Central memory CD8-positive, alpha-beta T cell (primary cell): ENCODE measurements at regions not wholly inside any gene's neighbourhood (a gene's known extent, or its start where the extent isn't known, plus 50 kb on each side); places are given as distances from the start of the nearest gene placed in this dataset.

Experiments used
- ATAC-seq: fragments of 150-1000 bp; cut with Tn5 transposase; replicated peaks from 2 replicates; pipeline ENCODE4 v1.10.0; 2022; ENCODE audit warnings: mild to moderate bottlenecking, moderate FRiP score, moderate number of reproducible peaks; ENCODE audit not compliant: poor library complexity, severe bottlenecking; ENCODE audit errors: extremely low read depth
- DNase-seq, 2 donors: peaks; one replicate each; pipeline ENCODE4 v3.0.0; 2021; ENCODE audit warnings: low spot score in 2 of 2
- H3K27ac Mint-ChIP-seq: one replicate; pipeline ENCODE4 v1.8.0; 2022; ENCODE audit warnings: low read depth, mild to moderate bottlenecking, moderate library complexity, mixed read lengths
- H3K27me3 Mint-ChIP-seq: one replicate; pipeline ENCODE4 v1.8.0; 2022; ENCODE audit warnings: mixed read lengths
- H3K36me3 Mint-ChIP-seq: one replicate; pipeline ENCODE4 v1.8.0; 2022; ENCODE audit warnings: mild to moderate bottlenecking, moderate library complexity, mixed read lengths; ENCODE audit not compliant: insufficient read depth
- H3K4me1 Mint-ChIP-seq: one replicate; pipeline ENCODE4 v1.8.0; 2022; ENCODE audit warnings: mixed read lengths
- H3K4me3 Mint-ChIP-seq: one replicate; pipeline ENCODE4 v1.8.0; 2022; ENCODE audit warnings: mild to moderate bottlenecking, moderate library complexity, mixed read lengths
- H3K9me3 Mint-ChIP-seq: one replicate; pipeline ENCODE4 v1.8.0; 2022; ENCODE audit warnings: mixed read lengths

GRCh38 chr18:2431806-2432205, 139.5 kb downstream of the METTL4 start:
- DNase-seq: no peak
- no peaks in the 10 kb centered on the region for H3K4me1 Mint-ChIP-seq
- H3K36me3 Mint-ChIP-seq: no peaks in the 10 kb centered on the region

GRCh38 chr18:2433366-2433765, 137.9 kb downstream of the METTL4 start:
- no peaks in the 10 kb centered on the region for H3K4me1 Mint-ChIP-seq
- H3K27me3 Mint-ChIP-seq: peaks cover 20% of the 10 kb centered on the region
- DNase-seq (no peak), ATAC-seq (no peak)
- no peaks in the 10 kb centered on the region for H3K9me3 Mint-ChIP-seq
- H3K27ac Mint-ChIP-seq: no peak overlapping the region
- H3K4me3 Mint-ChIP-seq: no peak overlapping the region
- no peaks in the 10 kb centered on the region for H3K36me3 Mint-ChIP-seq

More at GRCh38 chr18:2431806-2432205, 139.5 kb downstream of the METTL4 start:
- ATAC-seq: no peak
- peaks cover 20% of the 10 kb centered on the region for H3K27me3 Mint-ChIP-seq
- no peaks in the 10 kb centered on the region for H3K9me3 Mint-ChIP-seq
- no peak overlapping the region for H3K4me3 Mint-ChIP-seq
- H3K27ac Mint-ChIP-seq: no peak overlapping the region

GRCh38 chr18:2441544-2441943, 129.8 kb downstream of the METTL4 start:
- Mint-ChIP-seq H3K36me3 (peaks cover 1% of the 10 kb centered on the region), H3K27ac (no peak overlapping the region)

GRCh38 chr18:2442006-2442405, 129.3 kb downstream of the METTL4 start:
- DNase-seq (no peak), ATAC-seq (no peak)
- Mint-ChIP-seq H3K4me1 (no peaks in the 10 kb centered on the region), H3K27me3 (peaks cover 39% of the 10 kb centered on the region), H3K36me3 (peaks cover 1% of the 10 kb centered on the region), H3K9me3 (no peaks in the 10 kb centered on the region), H3K27ac (no peak overlapping the region), H3K4me3 (no peak overlapping the region)

More at GRCh38 chr18:2441544-2441943, 129.8 kb downstream of the METTL4 start:
- no peaks in the 10 kb centered on the region for H3K9me3 Mint-ChIP-seq
- no peak for DNase-seq
- H3K4me1 Mint-ChIP-seq: no peaks in the 10 kb centered on the region
- no peak overlapping the region for H3K4me3 Mint-ChIP-seq
- peaks cover 39% of the 10 kb centered on the region for H3K27me3 Mint-ChIP-seq
- no peak for ATAC-seq

GRCh38 chr18:2442726-2443275, 128.5 kb downstream of the METTL4 start:
- Mint-ChIP-seq H3K9me3 (no peaks in the 10 kb centered on the region), H3K27ac (no peak overlapping the region), H3K4me3 (no peak overlapping the region), H3K27me3 (peaks cover 39% of the 10 kb centered on the region), H3K36me3 (peaks cover 1% of the 10 kb centered on the region), H3K4me1 (no peaks in the 10 kb centered on the region)
- DNase-seq (no peak), ATAC-seq (no peak)

GRCh38 chr18:2444201-2444875, 127.0 kb downstream of the METTL4 start:
- Mint-ChIP-seq H3K27me3 (peaks cover 39% of the 10 kb centered on the region), H3K27ac (no peak overlapping the region), H3K9me3 (no peaks in the 10 kb centered on the region), H3K4me1 (no peaks in the 10 kb centered on the region), H3K36me3 (no peaks in the 10 kb centered on the region), H3K4me3 (no peak overlapping the region)
- no peak for DNase-seq
- no peak for ATAC-seq

- Mint-ChIP-seq H3K9me3 (no peaks in the 10 kb centered on the region), H3K27ac (no peak overlapping the region), H3K4me1 (no peaks in the 10 kb centered on the region), H3K4me3 (no peak overlapping the region), H3K27me3 (peaks cover 29% of the 10 kb centered on the region), H3K36me3 (no peaks in the 10 kb centered on the region)
- ATAC-seq: no peak
- no peak for DNase-seq
These were observed 122.6 kb downstream of the METTL4 start for GRCh38 chr18:2448565-2449151.

GRCh38 chr18:2451556-2451955, 119.7 kb downstream of the METTL4 start:
- Mint-ChIP-seq H3K4me1 (no peaks in the 10 kb centered on the region), H3K36me3 (no peaks in the 10 kb centered on the region), H3K9me3 (no peaks in the 10 kb centered on the region), H3K27me3 (peaks cover 10% of the 10 kb centered on the region), H3K4me3 (no peak overlapping the region), H3K27ac (no peak overlapping the region)
- DNase-seq: no peak
- ATAC-seq: no peak

GRCh38 chr18:2459886-2460285, 111.4 kb downstream of the METTL4 start:
- H3K36me3 Mint-ChIP-seq: peaks cover 2% of the 10 kb centered on the region
- H3K27ac Mint-ChIP-seq: no peak overlapping the region
- H3K27me3 Mint-ChIP-seq: peaks cover 67% of the 10 kb centered on the region
- H3K9me3 Mint-ChIP-seq: peaks cover 5% of the 10 kb centered on the region
- ATAC-seq (no peak), DNase-seq (no peak)
- no peak overlapping the region for H3K4me3 Mint-ChIP-seq
- H3K4me1 Mint-ChIP-seq: no peaks in the 10 kb centered on the region

- no peak for ATAC-seq
These were observed 104.3 kb downstream of the METTL4 start for GRCh38 chr18:2466978-2467377.

GRCh38 chr18:2468051-2468450, 103.3 kb downstream of the METTL4 start:
- H3K27ac Mint-ChIP-seq: no peak overlapping the region
- no peaks in the 10 kb centered on the region for H3K36me3 Mint-ChIP-seq
- ATAC-seq: no peak
- H3K4me1 Mint-ChIP-seq: no peaks in the 10 kb centered on the region
- no peak for DNase-seq
- H3K27me3 Mint-ChIP-seq: peaks cover 57% of the 10 kb centered on the region
- no peaks in the 10 kb centered on the region for H3K9me3 Mint-ChIP-seq
- H3K4me3 Mint-ChIP-seq: no peak overlapping the region

More at GRCh38 chr18:2466978-2467377, 104.3 kb downstream of the METTL4 start:
- Mint-ChIP-seq H3K4me1 (no peaks in the 10 kb centered on the region), H3K36me3 (no peaks in the 10 kb centered on the region), H3K9me3 (no peaks in the 10 kb centered on the region), H3K27ac (no peak overlapping the region), H3K4me3 (no peak overlapping the region), H3K27me3 (peaks cover 52% of the 10 kb centered on the region)
- no peak for DNase-seq

- H3K27me3 Mint-ChIP-seq: peaks cover 43% of the 10 kb centered on the region
- H3K9me3 Mint-ChIP-seq: no peaks in the 10 kb centered on the region
- H3K27ac Mint-ChIP-seq: no peak overlapping the region
- H3K4me3 Mint-ChIP-seq: no peak overlapping the region
- H3K36me3 Mint-ChIP-seq: no peaks in the 10 kb centered on the region
- DNase-seq (no peak), ATAC-seq (no peak)
- no peaks in the 10 kb centered on the region for H3K4me1 Mint-ChIP-seq
These were observed 99.8 kb downstream of the METTL4 start for GRCh38 chr18:2471523-2471922.

- no peak for DNase-seq
- no peak overlapping the region for H3K4me3 Mint-ChIP-seq
- H3K4me1 Mint-ChIP-seq: no peaks in the 10 kb centered on the region
- no peaks in the 10 kb centered on the region for H3K9me3 Mint-ChIP-seq
- ATAC-seq: no peak
- no peak overlapping the region for H3K27ac Mint-ChIP-seq
- H3K36me3 Mint-ChIP-seq: peaks cover 2% of the 10 kb centered on the region
- H3K27me3 Mint-ChIP-seq: peaks cover 52% of the 10 kb centered on the region
These were observed 92.6 kb downstream of the METTL4 start for GRCh38 chr18:2478662-2479061.
